RPMI8226 (cell line): ENCODE measurements at regions not wholly inside any gene's neighbourhood (a gene's known extent, or its start where the extent isn't known, plus 50 kb on each side); places are given as distances from the start of the nearest gene placed in this dataset.

Experiments
- DNase-seq: peaks from one replicate; pipeline ENCODE4 v3.0.0-alpha.2; 2015

DNA sequence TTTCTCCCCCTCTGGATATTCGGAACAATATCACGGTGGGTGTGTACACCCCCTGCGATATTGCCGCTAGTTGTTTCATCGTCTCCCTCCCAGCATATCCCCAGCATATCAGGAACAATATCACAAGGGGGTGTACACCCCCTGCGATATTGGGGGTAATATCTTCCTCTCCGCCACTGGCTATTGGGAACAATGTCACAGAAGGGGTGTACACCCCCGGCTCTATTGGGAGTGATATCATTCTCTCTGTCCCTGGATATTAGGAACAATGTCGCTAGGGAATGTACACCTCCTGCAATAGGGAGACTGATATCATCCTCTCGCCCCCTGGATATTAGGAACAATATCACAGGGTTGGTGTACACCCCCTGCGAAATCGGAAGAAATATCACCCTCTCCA lies 1932.0 kb downstream of the SUCLG1 start:
- DNase-seq: no peak

DNA sequence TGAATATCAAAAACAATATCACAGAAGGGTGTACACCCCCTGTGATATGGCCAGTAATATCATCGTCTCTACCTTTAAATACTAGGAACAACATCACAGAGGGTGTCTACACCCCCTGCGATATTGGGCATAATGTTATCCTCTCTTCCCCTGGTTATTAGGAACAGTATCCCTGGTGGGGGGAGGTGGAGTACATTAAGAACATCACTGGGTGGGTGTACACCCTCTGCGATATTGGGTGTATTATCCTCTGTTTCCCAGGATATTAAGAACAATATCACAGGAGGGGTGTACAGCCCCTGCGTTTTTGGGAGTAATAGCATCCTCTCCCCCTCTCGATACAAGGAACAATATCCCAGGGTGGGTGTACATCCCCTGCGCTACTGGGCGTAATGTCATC lies 1932.8 kb downstream of the SUCLG1 start:
- DNase-seq: no peak

DNA sequence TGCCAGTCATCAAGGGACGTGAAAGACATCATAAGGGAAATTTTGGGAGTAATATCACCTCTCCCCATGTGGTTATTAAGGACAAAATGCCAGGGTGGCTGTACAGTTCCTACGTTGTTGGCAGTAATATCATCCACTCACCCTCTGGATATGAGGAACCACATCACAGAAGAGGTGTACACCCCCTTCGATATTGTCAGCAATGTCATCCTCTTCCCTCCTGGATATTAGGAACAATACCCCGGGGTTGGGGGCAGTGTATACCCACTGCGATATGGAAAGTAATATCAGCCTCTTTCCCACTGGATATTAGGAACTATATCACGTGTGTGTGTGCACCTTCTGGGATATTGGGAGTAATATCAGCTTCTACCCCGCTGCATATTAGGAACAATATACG lies 1933.3 kb downstream of the SUCLG1 start:
- no peak for DNase-seq

DNA sequence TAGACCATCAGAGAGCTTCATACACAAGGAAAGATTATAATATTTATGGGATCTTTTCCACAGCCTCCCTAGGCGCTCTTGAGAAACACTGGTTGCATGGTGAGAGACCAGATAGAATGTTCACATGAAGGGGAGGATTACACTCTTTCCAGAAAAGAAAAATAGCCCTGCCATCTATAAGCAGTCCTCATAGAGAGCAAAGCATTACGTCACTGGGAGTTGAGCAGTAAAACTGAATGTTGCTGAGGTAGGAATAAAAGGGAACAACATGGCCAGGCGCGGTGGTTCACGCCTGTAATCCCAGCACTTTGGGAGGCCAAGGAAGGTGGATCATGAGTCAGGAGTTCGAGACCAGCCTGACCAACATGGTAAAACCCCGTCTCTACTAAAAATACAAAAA lies 1934.3 kb downstream of the SUCLG1 start:
- no peak for DNase-seq

DNA sequence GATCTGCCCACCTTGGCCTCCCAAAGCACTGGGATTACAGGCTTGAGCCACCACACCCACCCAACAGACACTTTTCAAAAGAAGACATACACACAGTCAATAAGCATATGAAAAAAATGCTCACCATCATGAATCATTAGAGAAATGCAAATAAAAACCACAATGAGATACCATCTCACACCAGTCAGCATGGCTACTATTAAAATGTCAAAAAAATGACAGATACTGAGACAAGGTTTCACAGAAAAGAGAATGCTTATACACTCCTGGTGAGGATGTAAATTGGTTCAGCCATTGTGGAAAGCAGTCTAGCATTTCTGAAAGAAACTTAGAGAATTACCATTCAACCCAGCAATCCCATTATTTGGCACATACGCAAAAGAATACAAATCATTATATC lies 1947.2 kb downstream of the SUCLG1 start:
- no peak for DNase-seq

DNA sequence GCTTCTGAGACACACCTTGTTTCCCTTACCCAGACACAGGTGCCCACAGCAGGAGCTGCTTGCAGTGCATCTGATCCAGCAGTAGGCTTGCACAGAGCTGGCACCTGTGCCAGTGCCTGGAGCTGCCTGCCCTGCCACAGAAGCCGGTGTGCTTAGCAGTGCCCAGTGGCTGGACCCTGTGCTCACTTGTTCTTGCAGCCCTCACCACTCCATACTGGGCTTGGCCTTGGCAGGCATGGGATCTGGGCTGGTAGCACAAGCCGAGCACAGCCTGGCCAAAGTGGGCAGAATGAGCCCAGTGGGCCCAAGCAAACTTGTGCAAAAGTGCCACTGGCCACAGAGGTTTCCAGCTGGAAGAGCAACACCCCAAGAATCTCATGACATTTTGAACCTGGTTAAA lies 1950.4 kb downstream of the SUCLG1 start:
- no peak for DNase-seq

DNA sequence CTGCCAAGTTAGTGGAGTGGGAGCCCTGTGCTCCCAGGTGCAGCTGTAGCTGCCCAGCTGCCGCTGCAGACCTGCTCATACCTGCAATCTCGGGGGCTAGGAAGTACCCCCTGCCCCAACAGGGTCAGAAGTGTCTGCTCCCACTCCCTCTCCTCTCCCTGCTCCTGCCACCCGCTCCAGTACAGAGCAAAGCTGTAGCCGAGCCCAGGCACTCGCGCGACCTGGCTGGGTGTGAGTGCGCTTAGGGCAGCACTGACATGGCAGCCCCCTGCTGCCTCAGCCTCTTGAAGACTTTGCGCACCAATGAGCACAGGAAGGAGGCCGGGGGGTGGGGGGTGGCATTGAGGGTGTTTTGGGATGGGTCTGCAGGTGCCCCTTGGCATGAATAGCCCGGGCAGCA lies 1951.4 kb downstream of the SUCLG1 start:
- no peak for DNase-seq

DNA sequence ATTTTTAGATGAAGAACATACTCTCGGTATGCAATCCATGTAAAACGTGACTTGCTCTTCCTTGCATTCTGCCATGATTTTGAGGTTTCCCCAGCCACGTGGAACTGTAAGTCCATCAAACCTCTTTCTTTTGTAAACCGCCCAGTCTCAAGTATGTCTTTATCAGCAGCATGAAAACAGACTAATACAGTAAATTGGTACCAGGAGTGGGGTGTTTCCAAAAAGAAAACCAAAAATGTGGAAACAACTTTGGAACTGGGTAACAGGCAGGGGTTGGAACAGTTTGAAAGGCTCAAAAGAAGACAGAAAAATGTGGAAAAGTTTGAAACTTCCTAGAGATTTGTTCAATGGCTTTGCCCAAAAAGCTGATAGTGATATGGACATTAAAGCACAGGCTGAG lies 1957.9 kb downstream of the SUCLG1 start:
- no peak for DNase-seq

DNA sequence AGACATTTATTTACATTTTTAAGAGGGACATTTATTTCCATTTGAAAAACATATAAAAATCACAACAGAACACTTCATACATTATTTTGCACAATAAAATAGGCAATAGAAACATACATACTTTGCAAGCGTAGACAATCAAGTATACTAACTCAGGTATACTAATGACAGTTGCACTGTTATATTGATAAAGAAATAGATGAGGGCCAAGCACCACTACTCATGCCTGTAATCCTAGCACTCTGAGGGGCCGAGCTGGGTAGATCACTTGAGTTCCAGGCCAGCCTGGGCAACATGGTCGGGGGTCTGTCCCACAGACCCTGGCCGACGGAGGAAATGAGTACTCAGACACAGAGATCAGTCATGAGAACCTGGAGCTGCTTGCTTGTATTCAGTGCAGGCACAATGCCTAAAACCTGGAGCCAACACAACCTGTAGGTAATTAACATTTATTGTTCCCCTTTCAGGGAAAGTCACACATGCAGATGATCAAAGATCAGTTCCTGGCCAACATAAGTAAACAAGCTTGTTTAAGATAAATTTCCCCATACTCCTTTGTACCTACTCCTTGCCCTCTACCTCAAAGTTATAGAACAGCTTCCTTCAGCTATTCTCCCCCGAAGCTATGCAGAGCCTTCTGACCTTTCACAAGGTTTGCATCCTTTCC lies 1960.2 kb downstream of the SUCLG1 start:
- DNase-seq: no peak

DNA sequence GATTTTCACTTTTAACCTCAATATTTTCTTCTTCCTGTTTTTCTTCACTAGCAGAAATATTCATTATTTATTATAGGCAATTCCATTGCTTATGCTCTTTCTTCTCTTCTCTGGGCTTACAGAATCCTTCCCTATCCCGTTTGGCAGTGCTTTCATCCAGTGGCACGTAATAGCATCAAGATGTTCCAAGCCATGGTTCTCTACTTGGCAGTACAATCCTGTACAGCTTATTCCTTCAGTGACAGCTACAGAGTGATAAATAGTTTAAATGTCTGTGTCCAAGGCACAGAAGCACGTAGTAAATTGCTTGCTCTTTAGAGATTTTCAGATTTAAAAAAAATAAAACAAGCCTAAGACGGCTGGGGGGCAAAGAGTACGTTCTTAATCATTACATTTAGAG lies 1964.3 kb downstream of the SUCLG1 start:
- no peak for DNase-seq

DNA sequence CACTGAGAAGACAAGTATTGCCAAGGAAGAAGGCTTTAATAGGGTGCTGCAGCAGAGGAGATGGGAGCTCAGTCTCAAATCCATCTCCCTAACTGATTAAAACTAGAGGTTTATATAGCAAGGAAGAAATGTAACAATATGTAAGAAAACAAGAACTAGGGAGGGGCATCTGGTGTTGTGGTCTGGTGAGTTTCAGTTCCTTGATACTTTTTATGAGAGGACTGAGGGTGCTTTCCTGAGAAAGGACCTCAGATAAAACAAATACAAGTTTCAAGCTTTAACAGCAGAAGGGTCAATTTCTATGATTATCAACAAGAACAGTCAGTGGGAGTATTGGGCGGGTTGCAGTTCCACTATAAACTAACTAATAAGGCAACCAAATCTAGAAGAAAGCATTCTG lies 1967.5 kb downstream of the SUCLG1 start:
- DNase-seq: no peak

DNA sequence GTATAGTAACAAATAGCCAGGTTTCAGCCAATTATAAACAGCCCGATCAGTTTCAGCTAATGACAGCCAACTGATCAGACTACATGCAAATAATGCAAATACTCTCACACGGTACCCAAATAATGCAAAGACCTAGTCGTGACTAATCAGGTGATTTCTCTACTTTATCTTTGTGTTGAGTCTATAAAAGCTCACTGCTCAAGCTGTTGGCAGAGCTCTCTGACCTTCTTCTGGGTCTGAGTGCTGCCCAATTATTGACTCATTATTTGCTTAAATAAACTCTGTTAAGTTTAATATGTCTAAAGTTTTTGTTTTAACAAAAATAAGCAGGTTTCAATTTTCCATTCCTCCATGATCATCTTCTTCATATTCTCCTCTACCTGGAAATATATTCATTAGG lies 1971.7 kb downstream of the SUCLG1 start:
- DNase-seq: no peak

DNA sequence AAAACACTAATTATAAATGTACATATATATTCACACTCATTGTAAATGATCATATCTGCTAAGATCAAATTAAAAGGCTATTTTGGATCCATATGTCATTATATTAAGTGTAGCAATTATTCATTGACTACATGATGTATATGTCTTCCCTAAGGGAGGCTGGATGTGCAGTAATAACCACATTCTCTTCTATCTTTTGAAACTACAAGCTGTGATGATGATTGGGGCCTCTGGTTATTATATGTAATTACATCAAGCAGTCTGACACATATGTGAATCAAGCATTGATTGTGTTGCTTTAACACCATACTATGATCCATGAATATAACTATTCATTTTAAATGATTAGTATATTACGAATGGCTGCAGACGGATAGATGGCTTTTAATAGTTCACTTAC lies 1973.4 kb downstream of the SUCLG1 start:
- no peak for DNase-seq

DNA sequence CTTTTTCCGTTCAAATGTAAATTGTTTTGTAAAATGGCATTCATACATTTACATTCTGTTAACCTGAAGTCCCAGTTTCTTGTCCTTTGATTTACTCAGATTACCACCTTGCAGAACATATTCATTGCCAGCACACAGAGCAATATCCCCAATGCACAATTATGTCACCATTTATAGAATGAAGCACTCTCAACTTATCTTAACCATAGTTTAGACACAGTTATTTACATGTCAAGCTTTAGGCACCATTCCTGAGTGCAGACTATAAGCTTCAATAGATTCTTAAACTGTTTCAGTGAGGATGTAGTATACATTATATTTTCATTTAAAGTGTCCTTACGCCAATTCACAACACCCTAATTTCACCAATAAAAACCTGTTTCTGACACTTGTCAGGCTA lies 1977.9 kb downstream of the SUCLG1 start:
- no peak for DNase-seq

DNA sequence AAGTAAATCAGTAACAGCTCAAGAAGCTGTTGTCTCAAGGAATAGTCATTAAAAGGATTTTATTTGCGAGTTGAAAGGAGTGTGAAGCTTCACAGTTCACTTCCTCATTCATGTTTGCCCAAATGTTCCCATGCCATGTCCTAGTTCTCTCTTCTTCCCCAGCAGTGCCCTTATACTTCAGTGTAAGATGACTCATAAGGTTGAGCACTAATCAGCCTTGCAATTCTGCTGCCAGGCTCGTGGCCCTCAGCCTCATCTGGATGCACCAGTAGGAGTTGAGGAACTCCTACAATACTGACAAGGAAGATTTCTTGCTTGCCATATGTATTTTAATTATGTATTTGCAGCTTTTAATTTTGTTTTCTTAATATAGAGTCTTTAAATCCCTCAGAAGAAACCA lies 1980.4 kb downstream of the SUCLG1 start:
- DNase-seq: no peak

DNA sequence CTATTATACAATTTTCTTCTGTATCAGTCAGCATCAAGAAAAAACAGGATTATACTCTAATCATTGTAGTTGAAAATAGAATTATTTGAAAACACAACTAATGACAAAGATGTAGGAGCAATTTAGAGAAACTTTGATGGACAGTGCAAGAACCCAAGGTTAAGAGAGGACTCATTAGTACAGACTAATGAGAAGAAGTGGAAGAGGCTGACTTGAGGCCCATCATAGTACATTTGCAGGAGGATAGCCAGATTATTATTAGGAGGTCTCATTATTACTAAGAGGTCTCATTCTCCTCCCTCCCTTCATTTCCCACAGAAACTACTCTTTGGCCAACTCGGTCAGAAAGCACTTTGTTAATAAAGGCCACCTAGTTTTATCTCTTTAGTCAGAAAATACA lies 1983.0 kb downstream of the SUCLG1 start:
- DNase-seq: no peak

DNA sequence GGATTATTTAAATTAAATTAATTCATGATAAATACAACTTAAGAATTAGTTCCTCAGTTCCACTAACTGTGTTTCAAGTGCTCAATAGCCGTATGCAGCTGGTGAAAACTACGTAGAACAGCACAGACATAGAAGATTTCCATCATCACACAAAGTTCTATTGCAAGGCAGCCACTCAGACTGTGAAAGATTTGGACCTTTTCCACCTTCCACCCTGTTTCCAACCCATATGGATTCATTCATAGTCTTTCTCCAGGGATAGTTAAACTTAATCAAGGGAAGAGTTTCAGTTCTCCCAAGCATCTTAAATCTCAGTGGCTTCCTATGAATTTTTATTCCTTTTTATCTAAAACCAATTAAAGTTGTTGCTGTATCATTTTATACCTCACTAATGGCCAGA lies 2030.8 kb downstream of the SUCLG1 start:
- DNase-seq: no peak

DNA sequence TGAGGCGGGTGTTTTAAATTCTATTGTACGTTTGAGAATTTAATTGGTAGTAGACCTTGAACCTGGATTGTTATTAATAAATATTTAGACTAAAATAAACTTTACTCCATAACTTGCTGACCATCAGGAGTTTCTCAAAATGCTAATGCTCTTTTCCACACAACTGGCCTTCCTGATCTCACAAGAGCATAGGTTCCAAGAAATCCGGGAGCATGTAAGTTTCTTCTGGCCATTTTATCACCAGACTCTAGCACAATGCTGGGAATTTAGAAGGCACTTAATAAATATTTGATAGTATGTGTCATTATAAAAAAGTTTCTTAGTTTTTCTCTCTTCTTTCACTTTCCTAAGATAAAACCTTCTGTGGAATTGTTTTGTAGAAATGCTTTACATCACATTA lies 2047.1 kb downstream of the SUCLG1 start:
- no peak for DNase-seq

DNA sequence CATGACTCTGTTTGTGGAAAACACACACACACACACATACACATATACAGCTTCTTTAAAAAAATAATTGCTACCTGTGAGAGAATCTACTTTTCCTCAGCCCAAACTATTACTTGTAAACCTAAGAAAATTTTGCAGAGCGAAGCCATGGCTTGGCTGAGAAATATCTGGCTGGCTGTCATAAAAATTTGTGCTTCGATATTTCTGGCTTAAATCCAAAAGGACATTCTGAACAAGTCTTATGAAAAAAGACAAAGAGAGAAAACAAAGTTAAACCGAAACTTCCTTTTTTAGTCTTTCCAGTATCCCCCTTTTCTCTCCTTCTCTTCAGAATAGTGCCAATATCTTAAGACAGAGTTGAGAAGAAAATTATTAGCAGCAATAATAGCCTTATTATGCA lies 2048.0 kb downstream of the SUCLG1 start:
- DNase-seq: no peak

DNA sequence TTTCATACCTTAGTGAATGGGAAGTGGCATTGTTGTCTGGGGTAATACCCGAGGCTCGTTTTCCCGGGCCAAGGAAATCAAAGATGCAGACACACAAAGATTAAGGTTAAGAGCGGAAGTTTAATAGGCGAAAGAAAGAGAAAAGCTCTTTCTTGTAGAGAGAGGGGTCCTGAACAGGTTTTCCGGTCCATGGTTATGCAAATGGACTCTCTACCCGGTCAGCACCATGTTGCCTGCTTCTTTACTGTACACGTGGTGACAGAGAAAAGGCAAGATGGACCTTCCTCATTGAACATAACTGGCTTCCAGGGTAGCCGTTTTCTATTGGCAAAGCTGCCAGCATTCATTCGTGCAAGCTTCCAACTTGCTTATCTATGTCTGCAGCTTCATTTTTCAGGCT lies 2063.5 kb downstream of the SUCLG1 start:
- no peak for DNase-seq

DNA sequence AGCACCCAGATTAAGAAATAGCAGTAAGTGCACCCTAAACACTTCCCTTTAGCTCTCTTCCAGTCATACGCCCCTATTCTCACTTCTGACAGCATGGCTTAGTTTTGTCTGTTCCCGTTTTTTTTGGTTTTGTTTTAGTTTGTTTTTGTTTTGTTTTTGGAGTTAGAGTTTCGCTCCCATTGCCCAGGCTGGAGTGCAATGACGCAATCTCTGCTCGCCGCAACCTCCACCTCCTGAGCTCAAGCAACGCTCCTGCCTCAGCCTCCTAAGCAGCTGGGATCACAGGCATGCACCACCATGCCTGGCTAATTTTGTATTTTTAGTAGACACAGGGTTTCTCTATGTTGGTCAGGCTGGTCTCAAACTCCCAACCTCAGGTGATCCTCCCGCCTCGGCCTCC lies 2067.7 kb downstream of the SUCLG1 start:
- DNase-seq: no peak

DNA sequence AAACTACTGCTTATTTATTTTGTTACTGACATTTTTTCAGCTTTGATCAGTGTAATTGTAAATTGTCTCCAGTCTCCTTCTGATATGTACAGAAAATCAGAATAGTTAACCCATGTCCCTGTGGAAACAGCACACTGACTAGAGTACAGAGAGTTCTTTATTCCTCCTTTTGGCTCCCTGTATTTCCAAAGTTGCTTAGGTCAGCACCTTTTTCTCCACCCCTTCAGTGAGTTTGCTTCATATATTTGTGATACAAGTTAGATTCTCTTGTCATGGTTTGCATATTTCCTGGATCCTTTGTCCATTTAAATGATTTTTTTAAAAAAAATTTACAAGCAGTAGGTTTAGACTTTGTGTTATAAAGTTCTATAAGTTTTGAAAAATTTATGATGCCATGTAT lies 2051.1 kb upstream of the LRRTM1 start:
- no peak for DNase-seq

DNA sequence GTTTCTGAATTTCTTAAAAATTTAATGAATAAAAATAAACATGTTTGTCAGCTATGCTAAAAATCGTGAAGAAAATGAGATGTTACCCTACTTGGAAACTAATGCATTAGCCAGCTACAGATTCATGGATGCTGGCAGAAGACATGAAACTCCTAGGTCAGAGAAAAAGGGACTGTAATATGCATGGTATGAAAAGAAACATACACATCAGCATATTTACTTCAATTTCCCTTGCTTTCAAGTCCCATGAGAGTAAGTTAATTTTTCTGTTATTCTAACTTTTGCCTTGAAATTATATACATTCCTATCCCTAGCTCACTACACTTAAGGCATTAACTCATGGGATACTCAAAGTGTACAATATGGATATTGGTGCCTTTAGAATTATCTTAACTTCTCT lies 2041.4 kb upstream of the LRRTM1 start:
- DNase-seq: no peak

DNA sequence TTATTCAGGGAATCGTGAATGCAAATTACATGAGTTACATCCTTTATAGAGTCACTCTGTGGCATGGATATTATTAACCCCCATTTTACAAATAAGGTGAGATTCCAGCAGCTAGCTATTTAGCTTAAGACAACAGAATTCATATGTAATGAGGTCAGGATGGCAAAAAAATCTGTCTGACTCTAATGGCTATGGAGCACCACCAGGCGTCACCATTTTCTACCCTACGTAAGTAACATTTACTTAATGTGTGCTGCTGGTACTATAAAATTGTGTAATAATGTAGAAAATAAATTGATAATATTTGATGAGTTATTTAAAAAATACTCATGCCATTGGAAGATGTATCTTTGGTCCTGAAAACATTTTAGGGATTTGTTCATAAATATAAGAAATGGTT lies 2040.1 kb upstream of the LRRTM1 start:
- peak; percentile 16 for DNase-seq

DNA sequence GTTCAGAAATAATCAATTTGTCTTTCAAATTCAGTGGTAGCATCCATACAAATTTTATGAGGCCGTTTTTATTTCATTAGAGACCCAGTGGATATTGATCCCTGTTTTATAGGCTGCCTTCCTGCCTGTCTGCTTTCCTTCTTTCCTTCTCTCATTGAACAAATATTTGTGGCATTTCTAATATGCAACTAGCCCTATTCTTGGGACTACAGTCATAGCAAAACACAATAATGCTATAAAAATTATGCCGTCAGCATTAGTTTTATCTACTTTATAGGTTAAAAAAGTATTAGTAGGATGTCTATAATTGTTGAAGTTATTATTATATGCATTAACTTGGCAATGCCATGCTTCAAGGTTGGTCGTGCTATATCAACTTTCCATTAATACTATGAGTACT lies 2037.8 kb upstream of the LRRTM1 start:
- DNase-seq: no peak

DNA sequence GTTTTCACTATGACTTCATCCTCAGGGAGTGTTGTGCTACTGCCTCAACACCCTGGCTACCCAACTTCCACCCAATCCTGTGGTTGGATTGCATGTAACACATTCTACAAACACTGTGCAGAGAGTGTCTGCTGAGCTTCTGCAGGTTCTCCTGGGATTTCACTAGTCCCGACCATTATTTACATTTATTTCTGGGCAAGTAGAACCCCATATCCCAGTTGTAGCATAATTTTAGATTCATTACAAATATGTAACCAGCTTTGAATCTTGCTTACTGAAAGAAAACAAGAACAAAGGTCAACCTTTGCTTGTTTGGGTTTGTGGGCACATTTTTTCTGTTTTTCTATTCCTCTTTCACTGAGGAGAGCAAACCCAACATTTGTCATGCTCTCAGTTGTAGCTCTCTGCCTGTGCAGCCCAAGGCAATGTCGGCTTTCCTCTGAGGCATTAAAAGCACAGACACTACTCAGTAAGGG lies 2036.1 kb upstream of the LRRTM1 start:
- peak; percentile 18 for DNase-seq
